Osteocyte (in vitro differentiated cells): ENCODE measurements at regions not wholly inside any gene's neighbourhood (a gene's known extent, or its start where the extent isn't known, plus 50 kb on each side); places are given as distances from the start of the nearest gene placed in this dataset.
"Not testable (repeated sequence)": the region's sequence is repeated elsewhere in the genome, so short reads cannot be mapped to it uniquely, and the experiment has no call there.

Experiments used
- DNase-seq: peaks from one replicate; pipeline ENCODE4 v3.0.0; 2021; ENCODE audit warnings: mixed read lengths; ENCODE audit not compliant: unreplicated experiment; ENCODE audit errors: extremely low spot score
- H3K27ac Mint-ChIP-seq: one replicate; pipeline ENCODE4 v1.8.0; 2021; ENCODE audit warnings: mild to moderate bottlenecking, mixed read lengths; ENCODE audit not compliant: unreplicated experiment
- H3K27me3 Mint-ChIP-seq: one replicate; pipeline ENCODE4 v1.8.0; 2021; ENCODE audit warnings: mixed read lengths; ENCODE audit not compliant: unreplicated experiment
- H3K36me3 Mint-ChIP-seq: one replicate; pipeline ENCODE4 v1.8.0; 2021; ENCODE audit warnings: mixed read lengths; ENCODE audit not compliant: unreplicated experiment
- H3K4me1 Mint-ChIP-seq: one replicate; pipeline ENCODE4 v1.8.0; 2021; ENCODE audit warnings: mixed read lengths; ENCODE audit not compliant: unreplicated experiment
- H3K4me3 Mint-ChIP-seq: one replicate; pipeline ENCODE4 v1.8.0; 2021; ENCODE audit warnings: mild to moderate bottlenecking, moderate library complexity, mixed read lengths; ENCODE audit not compliant: unreplicated experiment
- H3K9me3 Mint-ChIP-seq: one replicate; pipeline ENCODE4 v1.8.0; 2021; ENCODE audit warnings: mixed read lengths; ENCODE audit not compliant: unreplicated experiment
- CTCF ChIP-seq: fragments of 200-600 bp; sonication (generic); IDR thresholded peaks from 2 replicates; pipeline ENCODE4 v1.5.0; 2021; ENCODE audit warnings: antibody characterized with exemption, mild to moderate bottlenecking, moderate library complexity

DNA sequence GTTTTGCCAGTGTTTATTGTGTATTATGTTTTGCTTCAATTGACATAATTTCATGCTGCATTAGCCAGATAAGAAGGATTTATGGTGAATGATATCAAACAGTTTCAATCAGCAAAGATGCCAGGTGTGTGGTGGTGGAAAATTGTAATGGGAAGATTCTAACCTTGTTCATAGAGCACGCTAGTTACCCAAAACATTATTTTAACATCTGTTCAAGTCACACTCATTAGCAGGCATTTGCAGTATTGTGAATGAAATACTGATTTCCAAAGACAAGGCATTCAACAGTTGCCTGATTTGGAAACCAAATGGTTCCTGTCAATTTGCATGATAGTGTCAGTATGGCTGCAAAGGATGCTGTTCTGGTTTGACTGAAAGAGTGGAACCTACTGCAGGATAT is 129.7 kb downstream of the EPC1 start:
- H3K36me3 Mint-ChIP-seq = peaks cover 6% of the 10 kb centered on the region
- no peak overlapping the region for H3K27ac Mint-ChIP-seq
- H3K4me3 Mint-ChIP-seq = no peak overlapping the region
- no peak for DNase-seq
- no peaks in the 10 kb centered on the region for H3K4me1 Mint-ChIP-seq
- no peak for TF ChIP-seq CTCF
- peaks cover 10% of the 10 kb centered on the region for H3K27me3 Mint-ChIP-seq
- H3K9me3 Mint-ChIP-seq = peaks cover 17% of the 10 kb centered on the region

GRCh38 chr10:32213838-32214237 is 133.1 kb downstream of the EPC1 start:
- not testable (repeated sequence) for H3K27me3 Mint-ChIP-seq, H3K4me1 Mint-ChIP-seq, H3K36me3 Mint-ChIP-seq, H3K4me3 Mint-ChIP-seq, H3K9me3 Mint-ChIP-seq, DNase-seq, H3K27ac Mint-ChIP-seq

DNA sequence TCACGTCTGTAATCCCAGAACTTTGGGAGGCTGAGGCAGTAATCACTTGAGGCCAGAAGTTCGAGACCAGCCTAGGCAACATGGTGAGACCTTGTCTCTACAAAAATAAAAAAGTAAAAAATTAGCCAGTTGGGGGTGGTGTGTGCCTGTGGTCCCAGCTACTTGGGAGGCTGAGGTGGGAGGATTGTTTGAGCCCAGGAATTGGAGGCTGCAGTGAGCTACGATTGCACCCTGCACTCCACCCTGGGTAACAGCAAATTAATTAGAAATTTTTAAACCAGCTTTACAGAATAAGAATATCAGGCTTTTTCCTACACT is 136.0 kb downstream of the EPC1 start:
- Mint-ChIP-seq H3K4me3 (no peak overlapping the region), H3K4me1 (no peaks in the 10 kb centered on the region), H3K36me3 (no peaks in the 10 kb centered on the region), H3K27ac (no peak overlapping the region), H3K27me3 (peaks cover 4% of the 10 kb centered on the region), H3K9me3 (no peaks in the 10 kb centered on the region)
- DNase-seq = peak; percentile 17
- no peak for TF ChIP-seq CTCF

- Mint-ChIP-seq H3K9me3 (no peaks in the 10 kb centered on the region), H3K4me3 (no peak overlapping the region), H3K27me3 (peaks cover 4% of the 10 kb centered on the region), H3K36me3 (no peaks in the 10 kb centered on the region), H3K4me1 (peaks cover 2% of the 10 kb centered on the region), H3K27ac (no peak overlapping the region)
- TF ChIP-seq CTCF = peak; percentile 66
- DNase-seq = peak; percentile 74
These were observed 136.5 kb downstream of the EPC1 start for GRCh38 chr10:32210306-32211045.

DNA sequence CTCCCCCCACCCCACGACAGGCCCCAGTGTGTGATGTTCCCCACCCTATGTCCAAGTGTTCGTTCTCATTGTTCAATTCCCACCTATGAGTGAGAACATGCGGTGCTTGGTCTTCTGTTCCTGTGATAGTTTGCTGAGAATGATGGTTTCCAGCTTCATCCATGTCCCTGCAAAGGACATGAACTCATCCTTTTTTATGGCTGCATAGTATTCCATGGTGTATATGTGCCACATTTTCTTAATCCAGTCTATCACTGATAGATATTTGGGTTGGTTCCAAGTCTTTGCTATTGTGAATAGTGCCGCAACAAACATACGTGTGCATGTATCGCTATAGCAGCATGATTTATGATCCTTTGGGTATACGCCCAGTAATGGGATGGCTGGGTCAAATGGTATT is 139.0 kb downstream of the EPC1 start:
- not testable (repeated sequence) for H3K4me1 Mint-ChIP-seq, H3K27ac Mint-ChIP-seq, H3K27me3 Mint-ChIP-seq, DNase-seq, H3K9me3 Mint-ChIP-seq, H3K4me3 Mint-ChIP-seq, H3K36me3 Mint-ChIP-seq

DNA sequence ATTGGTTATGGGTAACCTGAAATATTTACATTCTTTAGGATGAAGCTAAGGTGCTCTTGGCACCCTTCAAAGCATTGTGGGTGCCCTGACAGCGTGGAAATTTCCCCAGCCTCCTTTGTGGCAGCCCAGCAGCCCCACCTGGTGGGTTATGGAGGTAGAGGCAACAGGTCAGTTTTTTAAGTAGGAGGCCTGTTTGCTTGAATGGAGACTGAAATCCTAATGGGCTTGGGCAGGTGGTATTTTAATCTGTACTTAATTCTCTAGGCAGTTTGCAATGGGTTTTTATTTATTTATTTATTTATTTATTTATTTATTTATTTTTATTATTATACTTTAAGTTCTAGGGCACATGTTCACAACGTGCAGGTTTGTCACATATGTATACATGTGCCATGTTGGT is 139.4 kb downstream of the EPC1 start:
- Mint-ChIP-seq H3K9me3 (peaks cover 7% of the 10 kb centered on the region), H3K4me1 (peaks cover 2% of the 10 kb centered on the region), H3K27me3 (no peaks in the 10 kb centered on the region), H3K36me3 (peaks cover 2% of the 10 kb centered on the region), H3K27ac (no peak overlapping the region), H3K4me3 (no peak overlapping the region)
- no peak for DNase-seq
- peak; percentile 62 for TF ChIP-seq CTCF
